Hindlimb muscle (tissue), 1 donor: ENCODE measurements at regions not wholly inside any gene's neighbourhood (a gene's known extent, or its start where the extent isn't known, plus 50 kb on each side); places are given as distances from the start of the nearest gene placed in this dataset.

Source experiments
- DNase-seq: peaks from one replicate; pipeline ENCODE4 v3.0.0-alpha.2; 2013

GRCh38 chr12:65598688-65599087, 225.6 kb upstream of the HMGA2 start:
- DNase-seq = no peak

GRCh38 chr12:65602253-65602609, 222.1 kb upstream of the HMGA2 start:
- no peak for DNase-seq

GRCh38 chr12:65602610-65603295, 221.5 kb upstream of the HMGA2 start:
- DNase-seq = peak; percentile 83

GRCh38 chr12:65603438-65604351, 220.6 kb upstream of the HMGA2 start:
- DNase-seq = no peak

GRCh38 chr12:65605019-65605418, 219.3 kb upstream of the HMGA2 start:
- DNase-seq = no peak

GRCh38 chr12:65606008-65606766, 218.1 kb upstream of the HMGA2 start:
- DNase-seq = no peak

GRCh38 chr12:65607401-65607841, 216.9 kb upstream of the HMGA2 start:
- no peak for DNase-seq

- DNase-seq = no peak
Observed at GRCh38 chr12:65608319-65608916, 215.9 kb upstream of the HMGA2 start.

- DNase-seq = no peak
Observed at GRCh38 chr12:65609359-65609771, 214.9 kb upstream of the HMGA2 start.

- no peak for DNase-seq
Observed at GRCh38 chr12:65611396-65611795, 212.9 kb upstream of the HMGA2 start.

- no peak for DNase-seq
Observed at GRCh38 chr12:65612440-65612839, 211.8 kb upstream of the HMGA2 start.

- no peak for DNase-seq
Observed at GRCh38 chr12:65613692-65614091, 210.6 kb upstream of the HMGA2 start.

- no peak for DNase-seq
Observed at GRCh38 chr12:65614259-65614889, 209.9 kb upstream of the HMGA2 start.

- peak; percentile 54 for DNase-seq
Observed at GRCh38 chr12:65615118-65615517, 209.2 kb upstream of the HMGA2 start.

GRCh38 chr12:65616022-65616421, 208.3 kb upstream of the HMGA2 start:
- DNase-seq = no peak

GRCh38 chr12:65618588-65618987, 205.7 kb upstream of the HMGA2 start:
- no peak for DNase-seq

GRCh38 chr12:65619018-65619417, 205.3 kb upstream of the HMGA2 start:
- DNase-seq = no peak

GRCh38 chr12:65620046-65620445, 204.2 kb upstream of the HMGA2 start:
- DNase-seq = no peak

- DNase-seq = no peak
Observed at GRCh38 chr12:65622056-65622455, 202.2 kb upstream of the HMGA2 start.

- DNase-seq = no peak
Observed at GRCh38 chr12:65623507-65623906, 200.8 kb upstream of the HMGA2 start.

GRCh38 chr12:65624554-65625086, 199.7 kb upstream of the HMGA2 start:
- no peak for DNase-seq

- no peak for DNase-seq
Observed at GRCh38 chr12:65628061-65628460, 196.2 kb upstream of the HMGA2 start.
